ENCODE measurements at regions not wholly inside any gene's neighbourhood (a gene's known extent, or its start where the extent isn't known, plus 50 kb on each side); places are given as distances from the start of the nearest gene placed in this dataset.
"Not testable (repeated sequence)": the region's sequence is repeated elsewhere in the genome, so short reads cannot be mapped to it uniquely, and the experiment has no call there.

DNA sequence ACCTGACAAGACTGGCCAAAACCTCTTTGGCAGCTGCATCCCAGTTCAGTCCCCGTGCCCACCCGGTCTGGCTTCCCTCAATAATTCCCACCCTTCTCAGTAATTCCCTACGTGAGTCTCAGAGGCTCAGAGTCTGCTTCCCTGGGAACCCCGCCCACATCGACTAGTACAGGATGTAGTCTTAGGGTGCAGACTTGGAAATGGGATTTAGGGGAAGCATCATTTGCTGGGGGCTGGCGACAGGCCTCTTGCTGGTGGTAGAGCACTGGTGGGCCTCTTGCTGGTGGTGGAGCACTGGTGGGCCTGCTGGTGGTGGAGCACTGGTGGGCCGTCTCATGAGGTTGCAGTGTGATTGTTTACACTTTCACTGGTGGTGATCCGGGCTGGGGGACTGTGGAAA, 199.5 kb upstream of the B3GAT1 start:
- DNase-seq (ENCODE audit: low spot score) = no peak
- intact Hi-C loops (cut with DNase I) = no loop called here

DNA sequence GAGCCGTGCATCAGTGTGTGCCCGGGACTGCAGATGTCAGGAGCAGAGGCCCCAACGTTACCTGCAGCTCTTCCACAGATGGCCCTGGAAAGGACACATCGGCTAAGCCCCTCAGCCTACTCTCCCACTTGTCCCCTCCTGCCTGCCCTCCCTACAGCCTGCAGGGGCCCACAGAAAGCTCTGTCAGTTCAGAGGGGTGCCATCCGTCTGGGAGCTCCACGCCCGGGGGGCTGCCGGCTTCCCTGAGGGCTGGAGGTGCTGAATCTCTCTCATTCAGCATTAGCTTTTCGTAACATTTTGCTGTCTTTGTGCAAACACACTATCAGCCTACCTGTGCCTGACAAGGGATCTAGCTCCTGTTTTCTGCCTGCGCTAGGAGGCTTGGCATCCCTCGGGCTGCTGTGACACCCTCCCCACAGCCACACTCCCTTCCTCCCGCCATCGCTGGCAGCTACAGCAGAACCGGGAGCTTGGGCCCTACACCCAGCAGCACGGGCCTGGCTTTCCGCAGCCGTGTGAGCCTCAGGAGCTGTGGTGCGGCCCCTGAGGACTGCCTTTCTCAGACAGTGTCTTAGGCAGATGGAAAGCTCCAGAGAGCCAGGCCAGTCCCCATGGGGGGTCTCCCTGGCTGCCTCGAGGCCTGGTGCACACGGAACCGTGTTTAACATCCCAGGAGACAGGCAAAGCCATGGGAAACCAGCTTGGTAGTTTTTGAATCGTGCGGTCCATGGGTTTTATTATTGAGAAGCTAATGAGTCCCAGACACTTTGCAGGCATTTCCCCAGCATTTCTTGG, 198.3 kb upstream of the B3GAT1 start:
- no peak for DNase-seq (ENCODE audit: low spot score)
- intact Hi-C loops (cut with DNase I) = no loop called here

DNA sequence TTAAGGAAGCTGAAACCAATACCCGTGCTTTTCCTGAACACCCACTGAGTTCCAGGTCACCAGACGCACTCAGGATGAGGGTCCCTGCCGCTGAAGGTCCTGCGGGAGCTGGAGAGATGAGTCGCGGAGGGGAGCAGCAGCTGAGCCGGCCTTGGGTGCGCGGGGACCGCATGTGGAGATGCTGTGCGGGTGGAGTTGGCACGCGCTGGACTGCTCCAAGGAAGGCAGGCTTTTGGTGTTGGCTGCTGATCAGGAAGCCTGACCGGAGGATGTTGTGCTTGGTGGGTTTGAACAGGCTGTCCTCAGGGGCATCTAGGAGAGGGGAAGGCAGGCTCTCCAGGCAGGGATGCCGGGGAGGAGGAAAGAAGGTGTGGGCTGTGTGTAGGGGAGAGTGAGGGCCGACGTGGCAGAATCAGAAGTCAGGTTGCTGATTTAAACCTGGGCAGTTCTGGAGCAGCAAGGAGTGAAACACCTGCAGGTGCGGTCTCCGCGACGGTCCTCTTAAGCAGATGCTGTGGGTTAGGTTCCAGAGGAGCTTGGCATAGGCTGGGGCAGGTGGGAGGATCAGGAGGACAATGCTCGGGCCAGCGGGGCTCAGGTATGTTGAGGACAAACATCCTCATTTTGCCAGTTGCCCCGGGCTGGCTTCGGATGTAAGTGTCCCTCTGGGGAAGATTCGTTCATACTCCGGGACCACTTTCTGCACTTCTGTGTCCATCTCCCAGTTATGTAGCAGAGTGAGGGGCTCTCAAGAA, 197.5 kb upstream of the B3GAT1 start:
- intact Hi-C loops (cut with DNase I) = no loop called here
- DNase-seq (ENCODE audit: low spot score) = peak; percentile 41

DNA sequence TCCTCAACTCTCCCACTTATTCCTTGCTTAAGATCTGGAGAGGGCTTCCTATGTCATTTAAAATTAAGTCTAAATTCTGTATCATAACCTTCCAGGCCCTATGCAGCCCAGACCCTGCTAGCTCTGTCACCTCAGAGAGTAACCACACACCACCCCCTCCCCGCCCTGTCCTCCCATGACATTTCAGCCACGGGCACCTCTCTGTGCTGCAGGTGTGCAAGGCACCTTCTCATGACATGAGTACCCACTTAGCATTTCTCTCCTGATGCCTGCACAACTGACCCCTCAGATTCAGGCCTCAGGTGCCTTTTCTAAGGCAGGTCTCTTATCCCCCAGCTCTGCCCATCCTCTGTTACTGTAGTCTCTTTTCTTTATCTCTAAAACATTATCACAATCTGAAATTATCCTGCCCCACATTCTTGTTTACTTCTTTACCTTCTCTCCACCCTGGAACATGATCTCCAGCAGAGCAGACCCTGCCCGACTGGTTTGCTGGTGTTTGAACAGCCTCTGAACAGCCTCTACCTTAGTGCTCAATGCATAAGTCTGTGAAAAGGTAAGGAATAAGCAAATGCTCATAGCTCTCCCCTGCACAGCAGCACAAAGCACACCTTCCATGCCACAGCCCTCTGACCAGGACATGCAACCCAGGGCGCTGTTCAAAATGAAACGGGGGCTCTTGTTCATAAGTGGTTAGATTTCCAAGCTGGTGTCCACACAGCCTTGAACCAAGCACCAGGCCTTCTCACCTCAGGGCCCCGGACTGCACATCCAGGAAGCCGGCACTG, 196.1 kb upstream of the B3GAT1 start:
- intact Hi-C loops (cut with DNase I) = no loop called here
- peak; percentile 68 for DNase-seq (ENCODE audit: low spot score)

DNA sequence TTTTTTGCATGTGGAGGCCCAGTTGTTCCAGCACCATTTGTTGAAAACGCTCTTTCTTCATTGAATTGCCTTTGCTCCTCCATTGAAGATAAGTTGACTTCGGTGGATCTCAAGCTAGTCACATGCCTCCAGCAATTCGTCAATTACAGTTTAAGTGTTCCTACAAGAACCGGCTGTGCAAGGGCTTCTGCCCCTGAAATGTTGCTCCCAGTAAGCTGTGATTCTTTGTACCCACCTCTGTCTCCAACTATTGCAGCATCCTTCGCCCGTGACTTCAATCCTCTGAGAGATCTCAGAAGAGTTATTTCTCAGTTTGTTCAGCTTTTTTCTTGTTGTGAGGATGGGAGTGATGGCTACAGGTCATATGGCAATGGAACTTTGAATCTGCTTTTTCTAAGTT, 194.2 kb upstream of the B3GAT1 start:
- intact Hi-C loops (cut with DNase I) = no loop called here
- DNase-seq (ENCODE audit: low spot score) = no peak

DNA sequence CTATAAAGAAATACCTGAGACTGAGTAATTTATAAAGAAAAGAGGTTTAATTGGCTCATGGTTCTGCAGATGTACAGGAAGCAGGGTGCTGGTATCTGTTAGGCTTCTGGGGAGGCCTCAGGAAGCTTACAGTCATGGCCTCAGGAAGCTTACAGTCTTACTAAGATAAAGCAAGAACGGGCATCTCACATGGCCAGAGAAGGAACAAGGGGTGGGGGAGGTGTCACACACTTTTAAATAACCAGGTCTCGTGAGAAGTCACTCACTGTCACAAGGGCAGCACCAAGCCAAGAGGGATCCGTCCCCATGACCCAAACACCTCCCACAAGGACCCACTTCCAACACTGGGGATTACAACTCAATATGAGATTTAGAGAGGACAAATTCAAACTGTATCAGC, 192.8 kb upstream of the B3GAT1 start:
- no peak for DNase-seq (ENCODE audit: low spot score)
- intact Hi-C loops (cut with DNase I) = no loop called here

DNA sequence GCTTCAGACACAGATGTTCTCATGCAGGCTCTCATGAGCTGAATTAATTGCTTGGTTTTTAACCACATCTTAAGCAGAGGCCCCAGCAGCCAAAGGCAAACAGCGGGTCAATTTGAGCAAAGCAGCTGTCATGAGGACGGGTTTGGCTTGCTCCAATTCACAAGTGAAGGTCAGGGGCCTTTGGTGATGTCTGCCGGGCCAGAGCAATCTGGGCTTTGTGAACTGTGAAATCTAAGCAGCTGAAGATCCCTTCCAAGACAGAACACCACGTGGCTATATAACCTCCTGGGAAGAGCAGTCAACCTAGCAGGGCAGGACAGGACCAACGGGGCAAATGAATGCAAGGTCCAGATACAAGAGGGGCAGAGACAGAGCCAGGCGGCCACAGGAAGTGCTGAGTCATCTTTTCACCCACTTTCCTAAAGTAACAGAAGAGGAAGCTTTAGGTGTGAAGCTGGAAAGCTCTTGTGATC, 187.3 kb upstream of the B3GAT1 start:
- intact Hi-C loops (cut with DNase I) = no loop called here
- DNase-seq (ENCODE audit: low spot score) = no peak

DNA sequence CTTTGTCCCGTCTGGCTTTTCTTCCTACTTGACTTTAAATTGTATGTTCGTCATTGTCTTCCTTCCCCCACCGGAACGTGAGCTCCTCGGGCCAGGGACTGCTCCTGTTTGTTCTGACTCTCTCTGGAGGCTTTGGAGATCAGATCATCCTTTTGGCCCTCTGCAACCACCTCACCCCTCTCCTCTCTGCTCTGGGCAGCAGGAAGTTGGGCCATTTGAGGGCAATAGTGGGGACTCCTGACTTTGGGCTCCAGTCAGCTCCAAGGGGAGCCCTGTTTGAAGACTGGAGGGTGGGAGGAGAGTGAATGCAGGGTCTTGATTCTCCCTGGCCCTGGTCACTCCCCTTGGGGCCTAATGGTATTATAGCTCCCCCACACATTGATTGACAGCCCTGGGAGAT, 186.3 kb upstream of the B3GAT1 start:
- intact Hi-C loops (cut with DNase I) = no loop called here
- DNase-seq (ENCODE audit: low spot score) = peak; percentile 50

DNA sequence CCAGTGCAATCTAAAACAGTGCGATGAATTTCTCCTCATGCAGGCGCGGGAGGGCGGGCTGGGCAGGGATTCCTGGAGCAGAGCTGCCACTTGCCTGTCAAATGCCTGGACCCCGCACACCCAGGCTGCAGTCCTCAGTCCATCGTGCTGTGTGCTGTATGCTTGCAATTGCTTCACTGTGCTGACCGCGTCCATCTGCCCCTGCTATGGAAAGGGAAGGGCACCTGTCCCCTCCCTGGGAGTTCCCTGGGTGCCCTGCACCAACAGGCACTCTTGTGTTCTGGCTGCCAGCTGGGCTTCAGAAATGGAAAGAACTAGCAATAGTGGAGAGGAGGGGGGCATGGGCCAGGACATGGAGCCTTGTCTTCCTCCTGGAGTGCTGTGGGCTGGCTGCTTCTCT, 185.4 kb upstream of the B3GAT1 start:
- DNase-seq (ENCODE audit: low spot score) = peak; percentile 70
- intact Hi-C loops (cut with DNase I) = no loop called here

DNA sequence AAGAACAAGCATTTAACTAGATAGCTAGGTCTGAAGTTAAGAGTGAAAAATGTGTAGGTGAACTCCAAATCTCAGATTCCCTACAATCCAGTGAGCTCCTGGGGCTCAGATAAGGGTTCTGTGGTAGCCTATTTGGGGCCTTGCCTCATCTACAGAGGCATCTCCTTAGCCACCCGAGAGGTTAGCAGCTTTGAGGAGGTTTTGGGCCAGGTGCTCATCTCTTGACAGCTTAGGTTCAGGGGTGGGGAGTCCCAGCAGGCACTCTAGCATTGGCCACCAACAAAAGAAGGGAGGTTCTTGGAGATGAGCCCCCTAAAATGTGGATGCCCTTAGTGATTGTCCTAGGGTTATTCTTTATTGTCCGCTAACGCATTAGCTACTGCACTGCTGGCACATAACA, 184.4 kb upstream of the B3GAT1 start:
- no peak for DNase-seq (ENCODE audit: low spot score)

DNA sequence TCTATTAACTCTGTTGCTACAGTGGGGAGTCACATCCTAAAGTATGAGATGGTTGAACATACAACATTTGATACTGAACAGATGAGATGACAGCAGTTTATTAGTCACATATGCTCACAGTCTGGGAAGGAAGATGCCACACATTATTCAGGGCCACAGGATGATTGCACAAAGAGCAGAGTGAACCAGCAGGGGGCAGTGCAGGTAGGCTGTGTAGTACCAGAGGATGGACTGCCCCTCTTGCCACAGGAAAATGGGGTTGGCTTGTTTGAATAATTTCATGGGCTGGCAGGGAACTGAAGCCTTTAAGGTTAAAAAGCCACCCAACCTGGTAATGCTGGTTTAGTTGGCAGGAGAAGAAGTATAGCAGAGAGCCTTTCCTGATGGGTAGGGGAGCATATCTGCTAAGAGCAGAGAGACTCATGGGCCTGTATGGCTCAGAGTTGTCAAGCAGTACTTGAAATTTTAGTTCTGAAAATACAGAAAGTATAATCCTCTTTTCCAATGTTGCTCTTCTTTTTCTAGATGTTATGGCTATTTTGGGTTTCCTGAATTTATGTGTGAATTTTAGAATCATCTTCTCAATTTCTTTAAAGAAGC, 180.4 kb upstream of the B3GAT1 start:
- intact Hi-C loops (cut with DNase I) = no loop called here
- no peak for DNase-seq (ENCODE audit: low spot score)

More for the DNA sequence above, 184.4 kb upstream of the B3GAT1 start:
- intact Hi-C loops (cut with DNase I) = no loop called here

DNA sequence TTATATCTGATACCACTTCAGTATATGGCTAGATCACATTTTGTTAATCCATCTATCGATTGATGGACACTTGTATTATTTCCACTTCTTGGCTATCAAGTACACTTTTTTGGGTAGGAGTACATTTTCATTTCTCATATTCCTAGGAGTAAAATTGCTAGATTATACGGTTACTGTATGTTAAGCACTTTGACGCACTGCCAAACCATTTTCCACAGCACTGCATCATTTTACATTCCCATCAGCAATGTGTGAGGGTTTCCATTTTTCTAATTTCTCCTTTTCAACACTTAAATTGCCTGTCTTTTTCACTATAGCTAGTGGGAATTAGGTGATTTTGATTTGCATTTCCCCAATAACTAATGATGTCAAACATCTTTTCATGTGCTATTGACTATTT, 179.3 kb upstream of the B3GAT1 start:
- intact Hi-C loops (cut with DNase I) = no loop called here
- no peak for DNase-seq (ENCODE audit: low spot score)

DNA sequence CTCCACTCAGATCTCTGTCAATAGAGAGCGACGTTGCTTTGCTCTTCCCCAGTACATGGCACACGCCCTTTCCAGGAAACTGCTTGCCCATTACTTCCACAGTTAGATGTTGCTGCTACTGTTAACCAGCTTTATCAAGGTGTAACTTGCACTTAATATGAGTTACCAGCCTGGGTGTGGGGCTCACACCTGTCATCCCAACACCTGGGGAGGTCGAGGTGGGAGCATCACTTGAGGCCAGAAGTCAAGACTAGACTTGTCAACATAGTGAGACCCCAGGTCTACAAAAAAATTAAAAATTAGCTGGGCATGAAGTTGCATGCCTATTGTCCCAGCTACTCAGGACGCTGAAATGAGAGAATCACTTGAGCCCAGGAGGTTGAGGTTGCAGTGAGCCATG, 177.1 kb upstream of the B3GAT1 start:
- no peak for DNase-seq (ENCODE audit: low spot score)
- intact Hi-C loops (cut with DNase I) = no loop called here

DNA sequence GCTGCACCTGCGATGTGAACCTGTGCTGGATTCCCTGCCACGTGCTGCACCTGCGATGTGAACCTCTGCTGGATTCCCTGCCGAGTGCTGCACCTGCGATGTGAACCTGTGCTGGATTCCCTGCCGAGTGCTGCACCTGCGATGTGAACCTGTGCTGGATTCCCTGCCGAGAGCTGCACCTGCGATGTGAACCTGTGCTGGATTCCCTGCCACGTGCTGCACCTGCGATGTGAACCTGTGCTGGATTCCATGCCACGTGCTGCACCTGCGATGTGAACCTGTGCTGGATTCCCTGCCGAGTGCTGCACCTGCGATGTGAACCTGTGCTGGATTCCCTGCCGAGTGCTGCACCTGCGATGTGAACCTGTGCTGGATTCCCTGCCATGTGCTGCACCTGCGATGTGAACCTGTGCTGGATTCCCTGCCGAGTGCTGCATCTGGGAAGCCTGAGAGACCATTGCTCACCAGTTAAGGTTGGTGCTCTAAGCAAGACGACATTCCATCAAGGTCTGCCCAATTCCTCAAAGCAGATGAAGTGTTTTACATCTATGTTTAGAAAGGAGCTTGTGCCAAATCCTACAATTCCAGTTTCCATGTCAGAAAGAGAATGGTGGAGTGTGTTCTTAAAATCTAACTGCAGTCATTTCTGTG, 176.5 kb upstream of the B3GAT1 start:
- DNase-seq (ENCODE audit: low spot score) = peak; percentile 66
- intact Hi-C loops (cut with DNase I) = not testable (repeated sequence)

DNA sequence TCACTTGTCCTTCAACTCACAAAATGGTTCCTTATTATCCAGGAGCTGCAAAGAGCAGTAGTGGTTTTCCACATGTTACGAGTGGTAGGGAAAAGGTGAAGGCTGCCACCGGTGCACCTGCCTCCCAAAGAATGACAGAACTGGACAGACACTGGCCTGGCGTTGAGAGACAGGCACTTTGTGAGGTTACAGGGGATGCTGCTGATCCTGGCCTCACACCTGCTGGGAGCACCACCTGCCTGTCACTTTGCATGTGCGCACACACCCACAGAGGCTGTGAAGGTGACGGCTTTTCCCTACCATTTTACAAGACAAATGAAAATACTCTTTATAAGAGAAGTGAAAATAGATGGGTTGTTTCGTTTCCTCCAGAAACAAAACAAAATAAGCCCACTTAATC, 175.3 kb upstream of the B3GAT1 start:
- peak; percentile 61 for DNase-seq (ENCODE audit: low spot score)
- intact Hi-C loops (cut with DNase I) = no loop called here

DNA sequence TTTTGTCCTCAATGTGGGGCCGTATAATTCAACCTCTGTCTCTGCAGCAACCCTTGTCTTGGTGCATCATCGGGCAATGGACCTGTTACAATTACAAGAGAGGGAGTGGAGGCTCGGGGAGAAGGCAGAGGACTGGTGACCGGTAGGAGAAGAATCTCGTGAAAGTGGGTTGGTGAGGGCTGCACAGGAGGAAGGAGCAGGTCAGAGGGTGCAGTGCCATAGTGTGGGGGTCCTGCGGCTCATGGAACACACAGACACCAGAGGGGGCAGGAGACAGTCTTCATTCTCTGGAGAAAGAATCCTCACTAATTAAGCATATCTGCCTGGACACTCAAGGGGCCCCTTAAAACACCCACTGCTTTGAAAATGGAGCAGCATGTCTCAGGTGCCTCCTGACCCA, 174.7 kb upstream of the B3GAT1 start:
- intact Hi-C loops (cut with DNase I) = no loop called here
- peak; percentile 47 for DNase-seq (ENCODE audit: low spot score)

DNA sequence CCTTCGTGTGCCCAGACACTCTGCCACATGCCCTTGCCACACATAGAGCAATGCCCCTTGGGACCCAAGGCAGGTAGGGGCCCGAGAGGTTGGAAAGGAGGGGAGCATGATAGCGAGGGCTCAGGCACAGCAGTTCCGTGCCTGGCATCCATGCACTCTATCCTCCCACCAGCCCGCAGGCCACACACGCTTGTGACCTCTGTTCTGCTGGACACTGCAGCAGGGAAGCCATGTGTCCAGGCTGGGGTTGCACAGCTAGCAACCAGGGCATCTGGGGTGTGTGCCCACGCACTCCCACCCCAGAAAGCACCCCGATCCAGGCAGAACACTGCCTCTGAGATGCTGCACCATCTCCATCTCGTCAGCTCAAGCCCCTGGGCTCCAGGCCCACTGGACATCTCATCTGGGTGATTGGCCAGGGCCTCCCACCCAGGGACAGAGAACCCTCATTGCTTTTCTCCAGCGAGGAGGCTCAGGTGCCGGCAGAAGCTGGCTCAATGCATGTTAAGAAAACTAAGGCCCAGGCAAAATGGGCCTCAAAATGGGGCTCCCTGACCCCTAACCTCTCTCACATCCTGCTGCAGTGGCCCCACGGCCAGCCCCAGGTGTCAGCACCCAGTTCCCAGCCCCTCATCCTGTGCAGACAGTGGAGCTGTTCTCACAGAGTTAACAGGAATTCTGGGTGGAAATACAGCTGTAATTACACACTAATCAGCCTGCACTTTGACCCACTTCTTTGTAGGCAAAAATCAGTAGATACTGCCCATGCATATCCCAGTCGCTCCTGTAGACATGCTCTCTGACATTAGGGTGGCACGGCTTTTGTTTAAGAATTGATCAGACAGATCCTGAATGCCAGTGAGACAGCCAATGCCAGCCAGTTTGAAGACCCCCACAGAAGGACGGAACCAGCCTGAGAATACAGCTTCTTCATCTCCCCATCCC, 173.9 kb upstream of the B3GAT1 start:
- intact Hi-C loops (cut with DNase I) = no loop called here

DNA sequence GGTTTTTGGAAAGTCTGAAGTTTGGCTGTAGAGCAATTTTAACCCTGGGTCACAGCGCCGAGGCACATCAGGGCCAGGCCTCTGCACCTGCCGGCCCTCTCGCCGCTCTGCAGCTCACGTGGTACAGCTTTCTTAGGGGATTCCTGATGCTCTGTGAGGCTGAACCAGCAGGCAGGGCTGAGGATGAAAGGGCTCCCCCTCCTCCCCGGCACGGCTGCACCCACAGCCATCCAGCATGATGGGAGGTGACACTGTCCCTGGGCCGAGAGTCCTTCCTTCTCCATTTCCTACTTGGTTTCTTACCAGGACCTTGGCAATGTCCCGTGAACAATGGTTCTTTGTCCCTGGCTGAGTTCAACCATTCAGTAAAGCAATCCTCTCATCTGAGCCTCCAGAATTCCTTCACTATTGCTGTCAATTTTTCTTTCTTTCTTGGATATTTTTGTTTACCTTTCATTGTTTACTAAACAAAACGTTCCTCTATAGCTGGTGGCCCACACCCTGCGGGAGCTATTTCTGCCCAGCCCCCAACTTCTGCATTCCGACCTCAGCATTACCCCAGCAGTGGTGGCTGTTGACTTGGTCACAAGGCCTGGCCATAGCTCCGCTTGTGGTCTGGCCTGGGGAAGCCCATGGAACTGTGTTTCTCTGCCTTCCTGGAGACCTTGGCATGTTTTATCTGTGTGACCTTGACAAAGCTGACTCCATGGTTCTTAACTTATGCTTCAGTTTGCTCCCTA, 172.8 kb upstream of the B3GAT1 start:
- peak; percentile 51 for DNase-seq (ENCODE audit: low spot score)
- intact Hi-C loops (cut with DNase I) = no loop called here

More for the DNA sequence above, 173.9 kb upstream of the B3GAT1 start:
- peak; percentile 61 for DNase-seq (ENCODE audit: low spot score)

Measured in cardiac septum (tissue), 1 donor.